Stimulated activated CD8-positive, alpha-beta memory T cell treated with anti-CD3 and anti-CD28 coated beads, Interleukin-12 subunit alpha, Interleukin-12 subunit beta, amount 100 ng/mL, for 24 hours (primary cell): ENCODE measurements at regions not wholly inside any gene's neighbourhood (a gene's known extent, or its start where the extent isn't known, plus 50 kb on each side); places are given as distances from the start of the nearest gene placed in this dataset.
"Not testable (repeated sequence)": the region's sequence is repeated elsewhere in the genome, so short reads cannot be mapped to it uniquely, and the experiment has no call there.

Experiments used
- DNase-seq: peaks from one replicate; pipeline ENCODE4 v3.0.0-alpha.2; 2020; ENCODE audit errors: extremely low read depth

- no peak for DNase-seq
These were observed 161.7 kb upstream of the RPL34 start for GRCh38 chr4:108458681-108459080.

- DNase-seq: no peak
These were observed 166.1 kb upstream of the RPL34 start for GRCh38 chr4:108454227-108454626.

- DNase-seq: no peak
These were observed 167.0 kb upstream of the RPL34 start for GRCh38 chr4:108453366-108453765.

GRCh38 chr4:108450236-108450898, 170.0 kb upstream of the RPL34 start:
- DNase-seq: no peak

GRCh38 chr4:108449129-108449528, 171.2 kb upstream of the RPL34 start:
- no peak for DNase-seq

- DNase-seq: no peak
These were observed 173.8 kb upstream of the RPL34 start for GRCh38 chr4:108446556-108446955.

- no peak for DNase-seq
These were observed 174.7 kb upstream of the RPL34 start for GRCh38 chr4:108445716-108446115.

GRCh38 chr4:108443585-108443984, 176.8 kb upstream of the RPL34 start:
- DNase-seq: no peak

GRCh38 chr4:108433832-108434231, 186.5 kb upstream of the RPL34 start:
- peak; percentile 2 for DNase-seq

- DNase-seq: not testable (repeated sequence)
These were observed 187.0 kb upstream of the RPL34 start for GRCh38 chr4:108433394-108433793.

- DNase-seq: no peak
These were observed 188.0 kb upstream of the RPL34 start for GRCh38 chr4:108432418-108432817.

GRCh38 chr4:108431986-108432385, 188.4 kb upstream of the RPL34 start:
- DNase-seq: no peak

- DNase-seq: no peak
These were observed 189.5 kb upstream of the RPL34 start for GRCh38 chr4:108430921-108431320.

- DNase-seq: no peak
These were observed 190.7 kb upstream of the RPL34 start for GRCh38 chr4:108429662-108430061.

GRCh38 chr4:108428923-108429322, 191.5 kb upstream of the RPL34 start:
- DNase-seq: no peak

GRCh38 chr4:108427946-108428485, 192.4 kb upstream of the RPL34 start:
- no peak for DNase-seq

GRCh38 chr4:108426493-108426892, 193.9 kb upstream of the RPL34 start:
- DNase-seq: no peak

- DNase-seq: no peak
These were observed 194.4 kb upstream of the RPL34 start for GRCh38 chr4:108425988-108426387.

GRCh38 chr4:108417923-108418322, 202.5 kb upstream of the RPL34 start:
- no peak for DNase-seq

GRCh38 chr4:108416831-108417230, 203.5 kb upstream of the RPL34 start:
- DNase-seq: no peak

GRCh38 chr4:108415389-108415788, 205.0 kb upstream of the RPL34 start:
- no peak for DNase-seq

GRCh38 chr4:108411836-108412235, 208.5 kb upstream of the RPL34 start:
- DNase-seq: no peak

GRCh38 chr4:108409691-108410090, 210.7 kb upstream of the RPL34 start:
- not testable (repeated sequence) for DNase-seq

GRCh38 chr4:108405586-108405985, 214.8 kb upstream of the RPL34 start:
- no peak for DNase-seq
